ENCODE measurements at regions not wholly inside any gene's neighbourhood (a gene's known extent, or its start where the extent isn't known, plus 50 kb on each side); places are given as distances from the start of the nearest gene placed in this dataset.

DNA sequence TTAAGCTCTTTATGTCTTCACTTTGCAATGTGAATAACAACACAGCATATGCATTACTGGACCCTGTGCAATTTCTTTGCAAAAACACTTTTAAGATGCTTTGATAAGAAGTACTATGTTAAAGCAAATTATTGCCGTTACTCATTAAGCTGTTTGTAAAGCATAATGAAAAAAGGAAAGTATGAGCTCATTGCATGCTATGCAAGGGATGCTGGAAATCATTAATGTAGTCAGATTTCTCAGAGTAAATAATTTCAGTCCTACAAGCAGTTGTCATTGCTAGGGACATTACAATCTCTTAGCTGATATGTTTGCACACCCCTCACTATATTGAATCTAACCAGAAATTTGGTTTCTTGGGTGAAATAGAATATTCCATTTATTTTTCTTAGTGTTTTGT, 982.5 kb upstream of the ADGRL2 start:
- TF ChIP-seq, protein P1, sequence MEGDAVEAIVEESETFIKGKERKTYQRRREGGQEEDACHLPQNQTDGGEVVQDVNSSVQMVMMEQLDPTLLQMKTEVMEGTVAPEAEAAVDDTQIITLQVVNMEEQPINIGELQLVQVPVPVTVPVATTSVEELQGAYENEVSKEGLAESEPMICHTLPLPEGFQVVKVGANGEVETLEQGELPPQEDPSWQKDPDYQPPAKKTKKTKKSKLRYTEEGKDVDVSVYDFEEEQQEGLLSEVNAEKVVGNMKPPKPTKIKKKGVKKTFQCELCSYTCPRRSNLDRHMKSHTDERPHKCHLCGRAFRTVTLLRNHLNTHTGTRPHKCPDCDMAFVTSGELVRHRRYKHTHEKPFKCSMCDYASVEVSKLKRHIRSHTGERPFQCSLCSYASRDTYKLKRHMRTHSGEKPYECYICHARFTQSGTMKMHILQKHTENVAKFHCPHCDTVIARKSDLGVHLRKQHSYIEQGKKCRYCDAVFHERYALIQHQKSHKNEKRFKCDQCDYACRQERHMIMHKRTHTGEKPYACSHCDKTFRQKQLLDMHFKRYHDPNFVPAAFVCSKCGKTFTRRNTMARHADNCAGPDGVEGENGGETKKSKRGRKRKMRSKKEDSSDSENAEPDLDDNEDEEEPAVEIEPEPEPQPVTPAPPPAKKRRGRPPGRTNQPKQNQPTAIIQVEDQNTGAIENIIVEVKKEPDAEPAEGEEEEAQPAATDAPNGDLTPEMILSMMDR (IDR thresholded peaks at IDR 0.05): no peak
- no peak for TF ChIP-seq POLR2A (IDR thresholded peaks at IDR 0.05)
- H3K4me1 ChIP-seq (replicated peaks in 1 of 2): peaks cover 3 to 5% of the 10 kb centered on the region in 2 donors

GRCh38 chr1:80807981-80808380, 992.8 kb upstream of the ADGRL2 start:
- Histone ChIP-seq H3K4me3 (no peak overlapping the region), H3K9me3 (replicated peaks in 1 of 3) (no peaks in the 10 kb centered on the region), H3K27ac (no peak overlapping the region), H3K36me3 (replicated peaks in 1 of 2) (no peaks in the 10 kb centered on the region), H3K27me3 (no peaks in the 10 kb centered on the region), H3K4me1 (replicated peaks in 1 of 2) (no peaks in the 10 kb centered on the region)
- no peak for TF ChIP-seq POLR2A (IDR thresholded peaks at IDR 0.05)
- TF ChIP-seq, protein P1 (IDR thresholded peaks at IDR 0.05): no peak
- 50 to 61% (median 53%) methylated on average over 2 of the region's 2 CpGs for WGBS, 4 donors
- no peak for DNase-seq
- intact Hi-C loops (cut with DNase I): no loop called here

More for the DNA sequence above, 982.5 kb upstream of the ADGRL2 start:
- Histone ChIP-seq H3K36me3 (replicated peaks in 1 of 2) (no peaks in the 10 kb centered on the region), H3K9me3 (replicated peaks in 1 of 3) (peaks cover 0 to 8% (median 0%) of the 10 kb centered on the region in 3 donors), H3K27ac (no peak overlapping the region), H3K27me3 (no peaks in the 10 kb centered on the region), H3K4me3 (no peak overlapping the region)
- intact Hi-C loops (cut with DNase I): no loop called here
- DNase-seq: no peak
- whole genome bisulfite sequencing, 4 donors: 74 to 92% (median 87%) methylated on average over 1 of the region's 1 CpG

DNA sequence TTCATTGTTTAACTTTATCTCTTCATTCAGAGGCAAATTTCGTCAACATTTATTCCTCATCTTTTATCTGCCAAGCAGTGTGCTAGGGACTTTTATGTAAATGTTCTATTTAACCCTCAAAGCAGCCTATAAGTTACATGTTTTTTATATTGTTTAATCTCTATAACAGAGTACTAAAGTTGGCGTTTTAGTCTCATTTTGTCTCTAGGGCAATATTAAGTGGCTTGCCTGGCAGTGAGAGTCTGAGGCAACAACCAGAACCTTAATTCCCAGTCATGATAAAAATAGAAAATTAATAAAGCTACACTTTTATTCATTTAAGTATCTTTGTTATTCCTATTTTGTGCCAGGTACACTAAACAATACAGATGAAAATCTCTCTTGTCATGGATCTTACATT, 994.3 kb upstream of the ADGRL2 start:
- intact Hi-C loops (cut with DNase I): no loop called here
- DNase-seq: no peak
- no peaks in the 10 kb centered on the region for H3K4me1 ChIP-seq (replicated peaks in 1 of 2)

DNA sequence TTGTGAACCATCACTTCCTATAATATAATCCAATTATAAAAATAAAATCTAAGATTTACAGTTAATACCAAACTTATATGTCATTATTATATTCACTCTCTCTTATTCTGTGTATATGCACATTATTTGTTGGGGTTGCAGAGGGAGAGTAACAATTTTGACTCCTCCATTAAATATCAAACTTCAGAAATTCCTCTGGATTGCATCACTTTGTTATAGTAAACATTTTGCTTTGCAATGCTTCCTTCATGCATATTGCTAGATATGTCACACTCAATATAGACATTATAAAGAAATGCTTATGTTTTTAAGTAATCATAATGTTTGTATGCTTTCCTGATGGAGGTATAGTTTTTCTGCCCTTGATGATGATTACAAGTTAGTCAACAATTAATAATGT, 999.0 kb upstream of the ADGRL2 start:
- TF ChIP-seq, protein P1 (IDR thresholded peaks at IDR 0.05): no peak
- TF ChIP-seq POLR2A (IDR thresholded peaks at IDR 0.05): no peak
- Histone ChIP-seq H3K4me1 (replicated peaks in 1 of 2) (no peaks in the 10 kb centered on the region), H3K9me3 (replicated peaks in 1 of 3) (no peaks in the 10 kb centered on the region), H3K36me3 (replicated peaks in 1 of 2) (no peaks in the 10 kb centered on the region), H3K27ac (no peak overlapping the region), H3K4me3 (no peak overlapping the region), H3K27me3 (no peaks in the 10 kb centered on the region)
- intact Hi-C loops (cut with DNase I): no loop called here
- no peak for DNase-seq

More for the DNA sequence above, 994.3 kb upstream of the ADGRL2 start:
- Histone ChIP-seq H3K4me3 (no peak overlapping the region), H3K27me3 (no peaks in the 10 kb centered on the region), H3K36me3 (replicated peaks in 1 of 2) (no peaks in the 10 kb centered on the region), H3K9me3 (replicated peaks in 1 of 3) (no peaks in the 10 kb centered on the region), H3K27ac (no peak overlapping the region)
- 74 to 88% (median 83%) methylated on average over 2 of the region's 2 CpGs for WGBS, 4 donors
- no peak for TF ChIP-seq POLR2A (IDR thresholded peaks at IDR 0.05)
- TF ChIP-seq, protein P1 (IDR thresholded peaks at IDR 0.05): no peak

All from adrenal gland (tissue), 9 donors.